ENCODE measurements at regions not wholly inside any gene's neighbourhood (a gene's known extent, or its start where the extent isn't known, plus 50 kb on each side); places are given as distances from the start of the nearest gene placed in this dataset.
"Not testable (repeated sequence)": the region's sequence is repeated elsewhere in the genome, so short reads cannot be mapped to it uniquely, and the experiment has no call there.

GRCh38 chr5:13581132-13581531, 363.4 kb downstream of the DNAH5 start:
- Mint-ChIP-seq H3K4me1 (ENCODE audit: low read depth) (peaks cover 8% of the 10 kb centered on the region; the same call in 1 of the 2 replicates), H3K27ac (no peak overlapping the region)

DNA sequence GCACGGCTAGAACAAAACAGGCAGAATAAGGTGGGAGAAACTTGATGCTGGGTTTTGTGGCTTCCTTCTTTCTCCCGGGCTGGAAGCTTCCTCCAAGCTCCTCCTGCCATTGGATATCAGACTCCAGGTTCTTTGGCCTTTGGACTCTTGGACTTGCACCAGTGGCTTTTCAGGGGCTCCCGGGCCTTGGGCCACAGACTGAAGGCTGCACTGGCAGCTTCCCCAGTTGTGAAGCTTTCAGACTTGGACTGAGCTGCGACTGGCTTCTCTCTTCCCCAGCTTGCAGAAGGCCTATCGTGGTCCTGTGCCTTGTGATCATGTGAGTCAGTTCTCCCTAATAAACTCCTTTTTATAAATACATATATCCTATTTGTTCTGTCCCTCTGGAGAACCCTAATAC, 364.4 kb downstream of the DNAH5 start:
- Mint-ChIP-seq H3K27me3 (ENCODE audit: insufficient read depth) (no peaks in the 10 kb centered on the region; the same call in 1 of the 2 replicates), H3K9me3 (0 out of 2 replicates have a peak, but pooled peaks cover 4% of the 10 kb centered on the region), H3K36me3 (ENCODE audit: low read depth) (peaks cover 4% of the 10 kb centered on the region; the same call in 1 of the 2 replicates), H3K4me3 (no peak overlapping the region), H3K4me1 (ENCODE audit: low read depth) (no peaks in the 10 kb centered on the region), H3K27ac (no peak overlapping the region)
- no peak for DNase-seq
- no peak for TF ChIP-seq CTCF (IDR thresholded peaks at IDR 0.05)

More at GRCh38 chr5:13581132-13581531, 363.4 kb downstream of the DNAH5 start:
- Mint-ChIP-seq H3K4me3 (no peak overlapping the region), H3K9me3 (0 out of 2 replicates have a peak, but pooled peaks cover 4% of the 10 kb centered on the region), H3K36me3 (ENCODE audit: low read depth) (peaks cover 4% of the 10 kb centered on the region; the same call in 1 of the 2 replicates), H3K27me3 (ENCODE audit: insufficient read depth) (no peaks in the 10 kb centered on the region; the same call in 1 of the 2 replicates)
- no peak for DNase-seq
- TF ChIP-seq CTCF (IDR thresholded peaks at IDR 0.05), result no peak

GRCh38 chr5:13579091-13579490, 365.4 kb downstream of the DNAH5 start:
- H3K4me3 Mint-ChIP-seq; H3K4me1 Mint-ChIP-seq (ENCODE audit: low read depth); H3K36me3 Mint-ChIP-seq (ENCODE audit: low read depth); H3K27ac Mint-ChIP-seq; H3K9me3 Mint-ChIP-seq; DNase-seq; H3K27me3 Mint-ChIP-seq (ENCODE audit: insufficient read depth): not testable (repeated sequence)

DNA sequence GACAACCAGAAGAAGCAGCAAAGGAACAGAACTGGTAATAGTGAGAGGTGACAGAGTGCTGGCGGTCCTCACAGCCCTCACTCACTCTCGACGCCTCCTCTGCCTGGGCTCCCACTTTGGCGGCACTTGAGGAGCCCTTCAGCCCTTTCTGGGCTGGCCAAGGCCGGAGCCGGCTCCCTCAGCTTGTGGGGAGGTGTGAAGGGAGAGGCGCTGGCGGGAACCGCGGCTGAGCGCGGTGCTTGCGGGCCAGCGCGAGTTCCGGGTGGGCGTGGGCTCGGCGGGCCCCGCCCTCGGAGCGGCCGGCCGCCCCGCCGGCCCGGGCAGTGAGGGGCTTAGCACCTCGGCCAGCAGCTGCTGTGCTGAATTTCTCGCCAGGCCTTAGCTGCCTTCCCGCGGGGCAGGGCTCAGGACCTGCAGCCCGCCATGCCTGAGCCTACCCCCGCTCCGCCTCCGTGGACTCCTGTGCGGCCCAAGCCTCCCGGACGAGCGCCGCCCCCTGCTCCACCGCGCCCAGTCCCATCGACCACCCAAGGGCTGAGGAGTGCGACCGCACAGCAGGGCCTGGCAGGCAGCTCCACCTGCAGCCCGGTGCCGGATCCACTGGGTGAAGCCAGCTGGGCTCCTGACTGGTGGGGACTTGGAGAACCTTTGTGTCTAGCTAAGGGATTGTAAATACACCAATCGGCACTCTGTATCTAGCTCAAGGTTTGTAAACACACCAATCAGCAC, 366.0 kb downstream of the DNAH5 start:
- DNase-seq; H3K4me1 Mint-ChIP-seq (ENCODE audit: low read depth); H3K36me3 Mint-ChIP-seq (ENCODE audit: low read depth); H3K4me3 Mint-ChIP-seq; H3K27ac Mint-ChIP-seq; H3K9me3 Mint-ChIP-seq; H3K27me3 Mint-ChIP-seq (ENCODE audit: insufficient read depth): not testable (repeated sequence)

- peaks cover 18% of the 10 kb centered on the region for H3K36me3 Mint-ChIP-seq (ENCODE audit: low read depth)
- no peak for TF ChIP-seq CTCF (IDR thresholded peaks at IDR 0.05)
- H3K27me3 Mint-ChIP-seq (ENCODE audit: insufficient read depth), result no peaks in the 10 kb centered on the region; the same call in 1 of the 2 replicates
- H3K9me3 Mint-ChIP-seq, result peaks cover 9% of the 10 kb centered on the region; the same call in 1 of the 2 replicates
- peaks cover 11% of the 10 kb centered on the region for H3K4me1 Mint-ChIP-seq (ENCODE audit: low read depth)
- H3K4me3 Mint-ChIP-seq, result no peak overlapping the region
- DNase-seq, result no peak
- H3K27ac Mint-ChIP-seq, result no peak overlapping the region
Observed at GRCh38 chr5:13574574-13574973, 369.9 kb downstream of the DNAH5 start.

GRCh38 chr5:13572163-13572562, 372.3 kb downstream of the DNAH5 start:
- peaks cover 14% of the 10 kb centered on the region for H3K36me3 Mint-ChIP-seq (ENCODE audit: low read depth)
- no peak overlapping the region for H3K4me3 Mint-ChIP-seq
- peaks cover 5% of the 10 kb centered on the region; the same call in 1 of the 2 replicates for H3K9me3 Mint-ChIP-seq
- H3K27ac Mint-ChIP-seq, result no peak overlapping the region
- peaks cover 29% of the 10 kb centered on the region for H3K4me1 Mint-ChIP-seq (ENCODE audit: low read depth)
- no peak for TF ChIP-seq CTCF (IDR thresholded peaks at IDR 0.05)
- H3K27me3 Mint-ChIP-seq (ENCODE audit: insufficient read depth), result no peaks in the 10 kb centered on the region
- DNase-seq, result no peak
